DMS53 (cell line): ENCODE measurements at regions not wholly inside any gene's neighbourhood (a gene's known extent, or its start where the extent isn't known, plus 50 kb on each side); places are given as distances from the start of the nearest gene placed in this dataset.

Source experiments
- DNase-seq: peaks from one replicate; lab custom pipeline; 2025; lab: John Stamatoyannopoulos, UW

DNA sequence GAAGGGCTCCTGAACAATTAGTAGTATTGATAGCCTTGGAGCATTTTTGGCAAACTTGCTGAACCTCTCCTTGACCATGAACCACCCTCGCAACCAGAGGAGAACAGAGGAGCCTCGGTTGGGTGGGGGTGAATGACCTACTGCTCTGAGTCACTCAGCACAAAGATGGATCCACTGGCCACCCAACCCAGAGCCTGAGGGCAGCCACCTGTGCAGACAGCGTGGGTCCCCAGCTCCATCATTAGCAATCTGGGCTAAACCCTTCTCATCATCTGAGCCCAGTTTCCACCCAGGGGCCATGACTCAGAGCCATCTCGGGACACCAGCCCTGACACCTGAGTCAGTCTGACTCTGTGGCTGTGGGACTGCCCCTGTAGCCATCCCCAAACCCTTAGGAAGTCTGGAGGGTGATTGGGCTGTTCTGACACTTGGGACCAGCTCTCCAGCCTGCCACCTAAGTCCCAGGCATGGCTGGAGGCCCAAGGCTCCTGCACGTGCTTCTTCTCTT is 171.8 kb upstream of the GPR26 start:
- no peak for DNase-seq

DNA sequence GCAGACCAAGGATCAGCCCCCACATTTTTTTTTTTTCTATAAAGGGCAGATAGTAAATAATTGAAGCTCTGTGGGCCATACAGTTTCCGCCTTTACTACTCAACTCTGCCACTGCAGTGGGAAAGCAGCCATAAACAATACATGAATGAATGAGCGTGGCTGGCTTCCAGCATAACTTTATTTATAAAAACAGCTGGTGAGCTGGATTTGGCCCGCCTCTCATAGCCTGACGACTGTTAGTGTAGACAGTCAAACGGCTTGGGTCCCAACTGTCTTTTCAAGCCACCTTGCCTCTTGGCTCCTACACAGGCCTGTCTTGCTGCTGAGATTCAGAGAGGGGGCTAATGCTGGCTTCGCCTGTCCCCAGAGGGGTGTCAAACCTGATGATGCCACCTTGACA is 169.8 kb upstream of the GPR26 start:
- no peak for DNase-seq

DNA sequence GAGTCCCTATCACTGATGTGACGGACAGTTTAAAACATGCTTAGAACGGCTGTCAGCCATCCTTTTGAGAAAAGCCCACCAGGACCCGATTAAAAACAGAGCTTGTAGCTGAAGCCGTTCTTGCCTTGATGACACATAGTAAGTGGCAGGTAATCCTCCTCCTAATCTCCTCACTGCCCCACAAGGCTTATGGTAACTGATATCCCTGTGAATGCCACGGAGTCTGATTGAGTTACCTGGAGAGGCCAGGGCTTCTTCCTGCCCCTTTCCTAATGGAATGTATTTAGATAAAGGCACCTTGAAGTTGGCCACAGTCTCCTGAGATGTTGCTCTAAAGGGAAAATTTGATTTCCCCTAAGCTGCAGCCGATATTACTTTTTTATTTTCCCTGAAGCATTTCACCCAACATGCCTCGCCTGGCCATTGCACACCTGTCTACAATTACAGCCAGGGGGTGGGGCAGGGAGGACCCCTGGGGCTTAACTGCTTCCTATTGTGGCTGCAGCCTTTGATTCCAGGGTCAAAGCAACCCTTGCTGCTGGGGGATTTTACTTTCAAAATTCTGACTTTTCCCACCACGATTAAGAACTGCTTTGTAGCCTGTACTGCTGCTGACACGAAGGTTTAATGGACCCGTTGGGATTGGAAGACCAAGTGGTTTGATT is 169.0 kb upstream of the GPR26 start:
- no peak for DNase-seq

GRCh38 chr10:123500110-123500509 is 166.0 kb upstream of the GPR26 start:
- no peak for DNase-seq

GRCh38 chr10:123501148-123501547 is 165.0 kb upstream of the GPR26 start:
- DNase-seq: no peak

GRCh38 chr10:123502983-123503382 is 163.2 kb upstream of the GPR26 start:
- no peak for DNase-seq

DNA sequence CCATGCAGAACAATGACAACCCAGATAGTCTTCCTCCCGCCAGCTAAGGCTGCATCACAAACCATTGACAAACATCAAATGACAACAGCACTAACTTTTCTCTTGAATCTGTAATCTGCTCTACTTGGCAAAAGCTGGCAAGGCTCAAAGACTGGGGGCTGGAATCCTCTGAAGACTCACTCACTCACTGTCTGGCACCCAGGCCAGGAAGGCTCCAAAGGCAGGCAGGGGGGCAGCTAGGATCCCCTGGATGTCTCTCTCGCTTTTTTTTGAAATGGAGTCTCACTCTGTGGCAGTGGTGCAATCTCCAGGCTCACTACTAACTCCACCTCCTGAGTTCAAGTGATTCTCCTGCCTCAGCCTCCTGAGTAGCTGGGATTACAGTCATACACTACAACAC is 159.7 kb upstream of the GPR26 start:
- DNase-seq: no peak

- DNase-seq: no peak
Observed at GRCh38 chr10:123507298-123507697, 158.9 kb upstream of the GPR26 start.

- DNase-seq: no peak
Observed at GRCh38 chr10:123509338-123509737, 156.8 kb upstream of the GPR26 start.

DNA sequence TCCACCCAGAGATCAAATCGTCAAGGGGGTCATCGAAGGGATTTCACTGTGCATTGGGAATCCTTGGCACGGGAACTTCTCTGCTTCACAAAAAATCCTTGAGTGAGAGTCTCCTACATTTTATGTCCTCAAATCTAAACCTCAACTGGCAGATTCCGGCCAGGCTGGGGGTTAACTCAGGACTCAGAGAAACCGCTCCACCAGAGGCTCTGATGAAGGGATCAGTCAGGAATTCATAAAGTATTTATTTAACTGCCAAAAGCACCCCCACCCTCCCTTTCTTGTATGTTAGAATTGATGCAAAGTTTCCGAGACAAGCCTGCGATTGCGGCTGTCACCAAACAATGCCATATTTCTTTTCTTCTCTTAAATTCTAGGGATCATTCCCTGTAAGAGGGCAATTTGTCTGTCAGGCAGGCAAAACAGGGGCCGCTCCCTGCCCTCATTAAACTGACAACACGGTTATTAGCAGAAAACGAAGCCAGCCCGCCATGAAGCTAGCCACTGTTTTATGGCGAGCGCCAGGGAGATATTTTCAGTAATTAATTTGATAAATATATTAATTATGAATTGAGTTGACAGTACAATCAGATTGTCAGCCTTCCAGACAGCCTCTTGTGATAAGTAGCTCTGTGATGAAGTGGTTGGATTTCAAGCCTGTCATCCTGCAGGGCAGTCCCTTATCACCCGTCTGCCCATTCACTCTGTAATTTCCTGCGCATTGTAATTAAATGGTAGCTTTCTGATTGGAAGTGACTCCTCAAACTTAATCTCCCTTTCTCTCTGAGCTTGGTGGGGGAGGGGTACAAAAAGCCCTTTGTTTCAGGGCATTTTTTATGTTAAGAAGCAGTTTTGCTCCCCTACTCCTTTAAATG is 153.0 kb upstream of the GPR26 start:
- DNase-seq: no peak

GRCh38 chr10:123513870-123514269 is 152.3 kb upstream of the GPR26 start:
- DNase-seq: no peak

DNA sequence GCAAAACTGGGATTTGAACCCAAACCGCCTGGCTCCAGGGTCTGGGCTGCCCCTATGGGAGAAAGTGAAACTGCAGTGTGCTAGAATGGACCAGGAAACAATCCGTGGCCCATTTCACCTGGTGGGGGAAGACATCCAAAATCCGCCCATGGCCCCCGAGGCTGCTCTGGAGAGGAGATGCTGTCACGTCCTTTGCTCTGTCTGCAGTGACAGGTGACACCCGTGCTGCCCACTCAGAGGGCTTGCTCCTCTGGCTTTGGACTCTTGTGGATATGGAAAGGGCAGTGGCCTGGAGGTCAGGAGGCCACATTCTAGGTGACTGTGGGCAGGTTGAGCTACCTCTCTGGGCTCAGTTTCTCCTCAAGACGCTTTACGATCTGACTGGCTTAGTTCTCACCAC is 151.2 kb upstream of the GPR26 start:
- no peak for DNase-seq

GRCh38 chr10:123515661-123516060 is 150.5 kb upstream of the GPR26 start:
- DNase-seq: no peak

DNA sequence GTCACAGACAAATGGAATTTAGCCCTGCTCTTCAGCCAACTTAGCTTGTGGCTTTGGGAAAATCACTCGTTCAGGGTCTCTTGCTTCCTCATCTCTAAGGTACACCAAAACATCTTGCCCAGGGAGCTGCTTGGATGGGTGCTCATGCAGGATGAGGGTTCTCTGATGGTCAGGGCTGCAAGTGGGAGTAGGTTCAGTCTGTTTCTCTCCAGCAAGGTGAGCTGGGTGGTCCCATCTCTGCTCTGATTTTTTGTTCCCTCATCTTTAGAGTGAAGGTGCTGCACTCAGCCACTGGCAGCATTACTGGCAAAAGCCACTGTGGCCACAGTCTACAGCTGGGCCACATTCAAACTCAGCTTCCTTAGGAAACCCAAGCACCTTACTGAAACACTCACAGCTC is 149.9 kb upstream of the GPR26 start:
- DNase-seq: no peak

GRCh38 chr10:123517426-123517825 is 148.7 kb upstream of the GPR26 start:
- DNase-seq: no peak

- no peak for DNase-seq
Observed at GRCh38 chr10:123517901-123518300, 148.3 kb upstream of the GPR26 start.

- DNase-seq: no peak
Observed at GRCh38 chr10:123518765-123519164, 147.4 kb upstream of the GPR26 start.

DNA sequence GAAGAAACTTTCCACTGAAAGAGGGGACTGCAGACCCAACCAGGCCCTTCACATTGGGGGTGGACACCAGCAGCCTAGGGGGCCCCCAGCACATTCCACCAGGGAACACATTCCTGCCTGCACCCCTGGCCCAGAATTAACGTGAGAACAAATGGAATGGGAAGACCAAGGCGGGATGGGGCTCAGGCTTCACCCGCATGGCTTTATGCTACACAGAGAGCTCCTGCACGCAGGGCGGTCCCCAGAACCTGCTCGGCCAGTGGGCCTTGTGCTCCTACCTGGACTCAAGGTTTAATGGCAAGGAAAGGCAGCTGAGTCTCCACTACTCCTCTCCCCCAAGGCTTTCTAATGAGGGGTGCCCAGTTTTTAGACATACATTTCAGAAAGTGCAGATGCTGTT is 146.3 kb upstream of the GPR26 start:
- no peak for DNase-seq

- DNase-seq: no peak
Observed at GRCh38 chr10:123521076-123521475, 145.1 kb upstream of the GPR26 start.

DNA sequence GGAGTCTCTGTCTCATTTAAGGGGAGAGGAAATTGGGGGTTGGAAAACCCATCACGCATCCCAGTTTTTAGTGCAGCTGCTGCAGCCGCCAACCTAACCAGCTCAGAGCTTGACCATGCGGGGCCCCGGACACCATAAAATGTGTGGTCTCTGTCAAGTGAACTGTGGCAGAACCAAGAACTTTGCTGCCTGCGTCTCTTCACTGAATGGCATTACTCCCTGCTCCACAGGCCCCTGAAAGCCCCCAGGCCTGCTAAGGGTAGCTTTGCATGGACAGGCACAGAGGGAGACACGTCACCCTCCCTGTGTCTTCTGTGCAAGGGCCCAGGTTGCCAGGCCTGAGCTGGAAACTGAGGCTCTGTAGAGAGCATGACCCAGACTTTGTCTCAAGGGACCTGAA is 144.6 kb upstream of the GPR26 start:
- no peak for DNase-seq

- no peak for DNase-seq
Observed at GRCh38 chr10:123522702-123523312, 143.3 kb upstream of the GPR26 start.

DNA sequence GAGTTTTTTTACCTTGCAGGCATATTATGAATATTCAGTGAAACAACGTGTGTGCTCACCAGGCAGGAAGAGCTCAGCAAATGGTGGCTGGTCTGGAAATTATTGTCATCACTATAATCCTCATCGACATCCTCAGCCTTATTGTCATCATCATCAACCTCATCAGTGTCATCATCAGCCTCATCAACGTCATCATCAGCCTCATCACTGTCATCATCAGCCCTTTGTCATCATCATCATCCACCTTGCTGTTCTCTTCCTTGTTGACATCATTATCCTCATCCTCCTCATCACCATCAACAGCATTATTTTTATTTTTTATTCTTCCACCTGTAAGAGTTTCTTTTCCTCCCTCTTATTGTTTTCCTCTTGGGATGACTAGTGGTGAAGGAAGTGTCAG is 142.3 kb upstream of the GPR26 start:
- DNase-seq: no peak
